AG04449 (cell line): ENCODE measurements at regions not wholly inside any gene's neighbourhood (a gene's known extent, or its start where the extent isn't known, plus 50 kb on each side); places are given as distances from the start of the nearest gene placed in this dataset.
"Not testable (repeated sequence)": the region's sequence is repeated elsewhere in the genome, so short reads cannot be mapped to it uniquely, and the experiment has no call there.

Experiments used
- CTCF ChIA-PET: fragments of 350-600 bp; formaldehyde crosslinking; extraction: SDS; loops from one replicate; lab custom pipeline; 2021; ENCODE audit warnings: antibody characterized with exemption; lab: Yijun Ruan, JAX
- POLR2A ChIA-PET: fragments of 400-600, 350-600 bp; formaldehyde crosslinking; extraction: SDS; loops from one replicate; lab custom pipeline; 2020; ENCODE audit warnings: antibody characterized with exemption, inconsistent platforms; lab: Yijun Ruan, JAX
- DNase-seq: peaks from one replicate; pipeline ENCODE4 v3.0.0-alpha.2; 2010; ENCODE audit warnings: low read depth, low spot score
- H3K4me3 ChIP-seq: 2 replicates; pipeline ENCODE4 v1.5.1; 2011; ENCODE audit warnings: low read depth, mild to moderate bottlenecking, control low read depth, low read length
- CTCF ChIP-seq: IDR thresholded peaks from one replicate; pipeline ENCODE4 v1.5.1; 2011; ENCODE audit warnings: mild to moderate bottlenecking, moderate library complexity, low read length, control low read depth, inconsistent platforms; ENCODE audit not compliant: insufficient read depth; ENCODE audit errors: missing control alignments

- no peak for TF ChIP-seq CTCF
- POLR2A ChIA-PET = no interaction called here
- no peak for DNase-seq
- CTCF ChIA-PET = no interaction called here
- no peak overlapping the region for H3K4me3 ChIP-seq
Measured at GRCh38 chr6:50995036-50995435, 176.4 kb downstream of the TFAP2B start.

- DNase-seq = no peak
- CTCF ChIA-PET = no interaction called here
- TF ChIP-seq CTCF = no peak
- no peak overlapping the region for H3K4me3 ChIP-seq
- POLR2A ChIA-PET = no interaction called here
Measured at GRCh38 chr6:50998905-50999304, 180.2 kb downstream of the TFAP2B start.

- ChIA-PET CTCF (no interaction called here), POLR2A (no interaction called here)
- DNase-seq = no peak
- TF ChIP-seq CTCF = no peak
- no peak overlapping the region for H3K4me3 ChIP-seq
Measured at GRCh38 chr6:51001399-51001798, 182.7 kb downstream of the TFAP2B start.

- no peak for TF ChIP-seq CTCF
- ChIA-PET CTCF (no interaction called here), POLR2A (no interaction called here)
- H3K4me3 ChIP-seq = no peak overlapping the region
- DNase-seq = no peak
Measured at GRCh38 chr6:51004380-51004779, 185.7 kb downstream of the TFAP2B start.

GRCh38 chr6:51005779-51006178 lies 187.1 kb downstream of the TFAP2B start:
- TF ChIP-seq CTCF = no peak
- ChIA-PET POLR2A (no interaction called here), CTCF (no interaction called here)
- no peak for DNase-seq
- H3K4me3 ChIP-seq = no peak overlapping the region

- CTCF ChIA-PET = no interaction called here
- no peak overlapping the region for H3K4me3 ChIP-seq
- POLR2A ChIA-PET = no interaction called here
- TF ChIP-seq CTCF = no peak
- DNase-seq = no peak
Measured at GRCh38 chr6:51007237-51007636, 188.6 kb downstream of the TFAP2B start.

- DNase-seq, CTCF ChIA-PET, H3K4me3 ChIP-seq, POLR2A ChIA-PET: not testable (repeated sequence)
Measured at GRCh38 chr6:51008693-51009092, 190.0 kb downstream of the TFAP2B start.
